ENCODE measurements at regions not wholly inside any gene's neighbourhood (a gene's known extent, or its start where the extent isn't known, plus 50 kb on each side); places are given as distances from the start of the nearest gene placed in this dataset.

GRCh38 chr4:65120287-65120686 lies 550.0 kb downstream of the EPHA5 start:
- no peak for DNase-seq

DNA sequence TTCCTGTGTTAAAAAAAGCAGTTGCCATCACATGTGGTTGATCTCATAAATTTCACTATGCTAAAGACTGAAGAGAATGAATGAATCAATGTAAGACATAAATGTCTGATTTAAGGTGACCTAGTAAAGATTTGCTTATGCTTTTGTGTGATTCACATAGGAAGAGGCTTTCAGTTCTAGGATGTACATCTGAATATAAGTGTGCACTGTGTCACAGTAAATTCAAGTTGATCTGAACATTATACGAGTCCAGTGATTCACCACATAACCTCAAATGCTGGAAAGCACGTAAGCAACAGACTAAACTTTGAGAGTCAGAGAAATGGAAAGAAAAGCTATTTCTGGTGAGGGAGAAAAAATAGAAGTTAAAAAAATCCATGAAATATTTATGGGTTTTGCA lies 567.9 kb downstream of the EPHA5 start:
- no peak for DNase-seq

- no peak for DNase-seq
These were observed 573.7 kb downstream of the EPHA5 start for GRCh38 chr4:65096630-65097029.

DNA sequence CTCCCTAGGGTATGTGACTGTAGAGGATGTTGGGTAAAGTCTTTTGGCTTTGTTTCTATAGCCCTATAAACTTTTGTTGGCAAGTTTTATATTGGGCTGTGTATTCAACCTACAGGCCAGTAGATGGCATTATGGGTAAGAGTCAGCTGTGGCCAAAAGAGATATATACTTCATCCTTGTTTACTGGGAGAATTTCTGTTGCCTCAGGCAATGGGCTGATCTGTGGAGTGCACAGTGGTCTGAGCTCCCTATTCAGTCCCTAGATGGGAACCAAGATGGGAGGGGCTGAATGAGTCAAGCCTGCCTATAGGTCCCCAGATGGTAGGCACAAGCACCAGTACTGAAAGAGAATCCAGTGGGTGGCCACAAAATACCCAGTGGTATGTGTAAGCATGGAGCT lies 580.6 kb downstream of the EPHA5 start:
- no peak for DNase-seq

DNA sequence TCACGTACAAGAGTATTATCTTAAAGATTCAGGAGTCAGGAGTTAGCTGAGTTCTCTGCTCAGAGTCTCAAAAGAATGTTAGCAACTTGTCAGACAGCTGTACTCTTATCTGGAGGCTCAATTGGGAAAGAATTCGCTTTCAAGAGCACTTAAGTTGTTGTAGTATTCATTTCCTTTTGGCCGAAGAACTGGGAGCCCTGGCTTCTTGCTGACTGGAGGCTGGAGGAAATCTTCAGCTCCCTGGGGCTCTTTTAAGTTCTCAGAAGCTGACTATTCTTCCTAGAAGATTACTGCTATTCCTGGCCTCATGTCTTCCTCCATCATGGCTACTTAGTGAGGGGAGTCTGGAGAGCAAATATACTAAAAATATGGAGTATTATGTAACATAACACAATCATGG lies 587.2 kb downstream of the EPHA5 start:
- DNase-seq, result no peak

- no peak for DNase-seq
These were observed 598.7 kb downstream of the EPHA5 start for GRCh38 chr4:65071564-65071963.

DNA sequence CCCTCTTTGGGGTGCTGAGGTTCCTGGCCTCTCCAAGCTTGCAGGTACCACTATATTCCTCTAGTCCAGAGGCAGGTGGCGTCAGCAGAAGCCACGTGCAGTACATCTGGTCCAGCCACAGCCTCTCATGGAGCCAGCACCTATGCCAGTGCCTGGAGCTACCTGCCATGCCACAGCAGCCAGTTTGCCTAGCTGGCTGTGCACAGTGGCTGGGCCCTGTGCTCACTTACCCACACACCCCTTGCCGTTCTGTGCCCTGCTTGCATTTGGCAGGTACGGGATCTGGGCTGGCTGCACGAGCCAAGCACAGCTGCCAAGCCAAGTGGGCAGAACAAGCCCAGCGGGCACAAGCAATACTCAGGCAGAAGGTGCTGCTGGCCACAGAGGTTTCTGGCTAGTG lies 601.1 kb downstream of the EPHA5 start:
- no peak for DNase-seq

DNA sequence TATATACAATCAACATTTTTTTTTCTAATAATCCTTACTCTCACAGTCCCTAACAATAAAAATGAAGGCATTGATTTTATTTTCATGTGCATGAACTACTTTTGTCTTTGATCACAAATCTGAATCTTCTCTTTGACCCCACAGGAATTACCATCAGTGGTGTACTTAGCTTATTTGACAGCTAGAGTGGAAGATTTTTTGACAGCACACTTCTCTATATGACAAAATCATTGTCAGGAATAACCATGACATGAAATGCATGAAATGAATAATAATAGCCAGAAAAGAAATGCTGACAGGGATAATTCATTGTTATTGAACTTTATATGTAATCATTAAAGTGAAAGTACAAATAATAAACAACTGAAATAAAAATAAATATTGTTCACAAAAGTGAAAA lies 604.2 kb downstream of the EPHA5 start:
- DNase-seq, result no peak

DNA sequence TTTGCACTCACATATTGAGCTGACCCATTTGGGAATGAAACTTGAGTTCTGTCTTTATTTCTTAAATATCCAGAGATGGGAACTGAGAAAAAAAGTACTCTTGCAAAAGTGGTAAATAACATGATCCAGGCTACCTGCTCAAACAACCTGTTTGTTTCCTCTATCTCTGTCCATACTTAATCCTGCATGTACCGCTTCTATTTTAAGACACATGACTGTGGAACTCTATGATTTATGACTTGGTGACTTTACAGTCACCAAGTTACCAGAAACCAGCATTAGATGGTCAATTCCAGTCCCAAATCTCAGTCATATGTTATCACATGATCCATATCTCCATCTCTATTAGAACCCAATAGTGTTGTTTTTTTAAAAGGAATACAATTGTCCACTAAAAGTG lies 606.7 kb downstream of the EPHA5 start:
- DNase-seq, result no peak

DNA sequence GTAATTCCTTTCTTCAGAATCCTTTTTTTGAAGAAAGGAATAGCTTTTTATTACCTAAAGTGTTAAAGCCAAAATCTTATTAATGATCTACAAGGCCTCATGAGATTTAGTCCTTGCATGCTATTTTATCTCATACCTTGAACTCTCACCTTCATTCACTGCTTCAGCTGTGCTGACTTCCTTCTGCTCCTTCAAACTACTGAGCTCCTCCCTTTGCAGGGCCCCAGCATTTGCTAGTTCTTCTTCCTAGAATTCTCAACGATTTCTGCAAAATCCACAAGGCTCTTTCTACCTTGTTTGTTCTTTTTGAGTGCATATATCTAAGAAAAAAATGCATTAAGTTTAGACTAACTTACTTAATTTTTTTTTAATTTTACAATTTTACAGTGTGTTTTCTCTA lies 619.5 kb downstream of the EPHA5 start:
- no peak for DNase-seq

DNA sequence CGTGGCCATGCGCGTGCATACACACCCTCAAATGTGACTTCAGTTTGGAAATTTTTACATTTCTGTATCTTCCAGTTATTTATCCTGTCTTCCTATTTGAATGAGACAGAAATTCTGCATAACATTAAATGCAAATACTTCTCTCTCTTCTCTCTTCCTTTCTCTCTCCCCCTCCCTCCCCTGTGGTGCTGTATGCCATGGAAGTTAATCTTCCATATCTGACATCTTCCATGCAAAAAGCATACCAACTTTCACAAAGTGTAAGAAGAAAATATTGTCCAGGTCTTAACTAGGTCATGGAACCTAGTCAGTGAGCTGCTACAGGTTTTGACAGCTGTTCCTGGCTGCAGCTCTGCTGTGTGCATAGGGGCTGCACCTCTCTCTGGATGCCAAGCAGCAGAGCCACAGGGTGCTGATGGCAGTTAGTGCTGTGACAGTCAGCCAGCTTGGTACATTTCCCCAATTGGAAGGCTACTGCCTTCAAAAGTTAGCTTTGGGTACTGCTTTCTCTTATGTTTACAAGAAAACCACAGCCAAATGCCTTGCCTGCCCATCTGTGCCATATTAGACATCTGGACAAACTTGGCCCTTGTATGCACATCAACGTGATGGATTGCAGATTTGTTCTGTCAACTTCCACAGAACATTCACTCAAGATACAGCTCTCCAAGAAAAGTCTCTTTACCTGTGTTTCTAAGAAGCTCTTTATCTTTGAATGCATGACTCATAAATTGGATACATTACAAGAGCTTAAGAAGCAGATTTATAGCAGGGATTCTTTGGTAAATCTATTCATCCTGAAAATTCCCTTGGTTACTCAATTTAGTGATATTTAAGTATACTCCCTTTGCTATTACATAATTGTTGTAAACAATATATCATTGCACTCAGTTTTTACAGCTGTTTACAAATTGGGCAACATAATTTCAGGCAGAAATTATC lies 623.8 kb downstream of the EPHA5 start:
- DNase-seq, result no peak

DNA sequence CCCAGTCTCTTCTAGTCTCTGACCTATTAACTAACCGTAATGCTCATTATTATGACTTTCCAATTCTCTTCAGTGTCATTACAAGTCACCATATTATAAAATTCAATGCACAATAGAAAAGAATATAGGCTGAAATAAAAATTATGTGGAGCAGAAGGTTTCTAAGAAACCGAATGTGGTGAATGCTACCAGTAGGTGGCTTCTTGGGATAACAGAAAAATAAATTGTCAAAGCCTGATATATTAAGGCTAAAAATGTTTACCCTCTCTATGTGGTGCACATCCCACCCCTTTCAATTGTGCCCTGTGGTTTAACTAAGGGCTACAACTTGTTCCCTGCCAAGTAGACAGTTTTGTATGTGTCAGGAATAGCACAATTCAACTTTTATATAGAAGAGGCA lies 624.6 kb upstream of the TECRL start:
- DNase-seq, result no peak

GRCh38 chr4:65028592-65028991 lies 619.3 kb upstream of the TECRL start:
- no peak for DNase-seq

DNA sequence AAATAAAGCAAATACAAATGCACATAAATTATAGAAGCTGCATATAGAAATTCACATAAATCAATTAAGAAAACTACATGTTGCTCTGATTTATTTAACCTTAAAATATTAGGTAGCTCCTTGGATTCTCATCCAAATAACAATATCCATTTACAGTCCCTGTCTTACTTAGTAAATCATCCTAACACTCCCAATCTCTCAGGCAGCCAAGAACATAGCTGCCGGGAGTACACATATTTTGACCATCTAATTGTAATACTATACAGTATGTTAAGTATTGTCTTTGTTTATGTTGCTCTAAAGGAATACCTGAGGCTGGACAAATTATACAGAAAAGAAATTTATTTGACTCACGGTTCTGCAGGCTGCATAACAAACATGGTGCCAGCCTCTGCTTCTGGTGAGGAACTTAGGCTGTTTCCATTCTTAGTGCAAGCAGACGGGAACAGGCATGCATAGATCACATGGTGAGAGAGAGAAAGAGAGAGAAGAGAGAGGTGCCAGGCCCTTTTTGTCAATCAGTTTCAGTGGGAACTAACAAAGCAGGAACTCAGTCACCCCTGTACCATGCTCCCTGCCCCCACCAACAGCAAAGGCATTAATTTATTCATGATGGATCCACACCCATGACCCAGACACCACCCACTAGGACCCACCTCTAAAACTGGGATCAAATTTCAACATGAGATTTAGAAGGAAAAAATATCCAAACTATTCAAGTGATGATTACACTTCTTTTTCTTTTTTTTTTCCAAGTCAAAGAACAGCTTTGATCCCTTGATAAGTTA lies 614.8 kb upstream of the TECRL start:
- DNase-seq, result no peak

DNA sequence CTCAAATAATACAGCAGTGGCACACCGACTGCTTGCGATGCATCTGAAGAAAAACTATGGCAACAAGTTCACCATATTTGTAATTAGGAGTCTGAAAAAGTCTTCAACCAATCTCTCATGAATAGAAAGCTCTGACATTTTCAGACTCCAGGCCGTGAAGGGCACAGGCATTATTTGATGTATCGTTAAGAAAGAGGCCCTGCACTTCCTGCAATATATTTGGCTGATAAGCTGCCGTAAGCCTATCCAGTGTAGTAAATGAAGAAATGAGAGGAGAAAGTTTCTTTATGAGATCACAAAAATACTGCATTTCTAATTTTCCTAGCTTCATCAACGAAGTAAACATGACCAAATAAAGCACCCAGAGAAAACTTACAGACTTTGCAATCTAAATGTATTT lies 613.8 kb upstream of the TECRL start:
- no peak for DNase-seq

- DNase-seq, result no peak
These were observed 612.5 kb upstream of the TECRL start for GRCh38 chr4:65021737-65022136.

DNA sequence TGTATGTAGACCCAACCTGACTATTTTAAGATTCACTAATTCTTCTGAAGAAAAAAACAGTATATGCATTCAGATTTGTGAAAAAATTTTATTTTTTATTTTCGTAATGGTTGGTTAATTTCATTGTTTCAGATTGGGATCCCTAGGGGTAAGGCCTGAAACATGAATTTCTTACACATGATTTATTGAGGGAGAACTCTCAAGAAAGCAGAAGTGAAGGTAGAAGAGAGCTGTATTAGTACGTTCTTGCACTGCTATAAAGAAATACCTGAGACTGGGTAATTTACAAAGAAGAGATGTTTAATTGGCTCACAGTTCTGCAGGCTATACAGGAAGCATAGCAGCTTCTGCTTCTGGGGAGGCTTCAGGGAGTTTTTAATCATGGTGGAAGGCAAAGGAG lies 611.9 kb upstream of the TECRL start:
- no peak for DNase-seq

- no peak for DNase-seq
These were observed 610.5 kb upstream of the TECRL start for GRCh38 chr4:65019775-65020174.

GRCh38 chr4:65018313-65018712 lies 609.1 kb upstream of the TECRL start:
- DNase-seq, result no peak

DNA sequence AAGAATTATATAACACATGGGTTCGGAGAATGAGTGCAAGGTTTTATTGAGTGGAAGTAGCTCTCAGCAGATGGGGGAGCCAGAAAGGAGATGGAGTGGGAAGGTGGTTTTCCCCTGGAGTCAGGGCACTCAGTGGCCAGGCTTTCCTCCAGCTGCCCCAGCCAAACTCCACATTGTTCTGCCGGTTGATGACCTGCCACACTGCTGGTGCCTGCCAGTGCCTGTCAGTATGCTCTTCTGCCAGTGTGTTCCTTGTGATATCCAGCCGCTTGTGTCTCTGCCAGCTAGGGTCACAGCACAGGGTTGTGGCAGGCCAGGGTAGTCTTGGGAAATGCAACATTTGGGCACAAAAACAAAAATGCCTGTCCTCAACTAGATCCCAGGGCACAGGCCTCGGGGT lies 604.8 kb upstream of the TECRL start:
- no peak for DNase-seq

DNA sequence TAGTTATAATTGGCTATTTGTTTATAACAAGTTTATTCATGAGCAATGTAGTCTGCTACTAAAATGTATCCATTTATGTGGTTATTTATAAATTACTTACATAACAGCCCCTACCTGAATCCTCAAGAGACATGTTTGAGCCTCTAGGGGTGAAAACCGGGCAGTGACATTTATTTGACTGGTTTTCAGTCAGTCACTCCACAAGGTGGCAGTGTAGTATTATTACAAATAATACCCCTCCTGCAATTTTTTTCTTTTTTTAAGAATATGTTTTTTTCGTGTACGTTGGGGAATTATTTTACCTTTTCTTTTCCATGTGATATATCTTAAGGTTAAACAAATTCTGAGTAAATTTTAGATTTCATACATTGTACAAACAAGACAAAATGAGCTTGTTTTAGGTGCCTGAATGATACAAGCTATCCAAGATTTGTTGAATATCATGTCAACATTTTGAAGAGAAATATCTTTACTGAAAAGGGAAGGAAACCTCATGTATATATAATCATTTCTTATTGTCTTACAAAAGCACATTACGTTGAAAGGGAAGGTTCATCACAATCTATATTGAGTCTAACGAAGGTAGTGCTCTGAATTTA lies 598.7 kb upstream of the TECRL start:
- no peak for DNase-seq

GRCh38 chr4:64975177-64975576 lies 565.9 kb upstream of the TECRL start:
- DNase-seq, result no peak

- no peak for DNase-seq
These were observed 559.8 kb upstream of the TECRL start for GRCh38 chr4:64969081-64969480.

- DNase-seq, result no peak
These were observed 558.0 kb upstream of the TECRL start for GRCh38 chr4:64967286-64967685.

All from left hindlimb (tissue), 1 donor.